GM18511 (cell line): ENCODE measurements at regions not wholly inside any gene's neighbourhood (a gene's known extent, or its start where the extent isn't known, plus 50 kb on each side); places are given as distances from the start of the nearest gene placed in this dataset.

ENCODE experiments used
- ATAC-seq: cut with Tn5 transposase; IDR thresholded peaks from one replicate; pipeline ENCODE4 v1.9.1; 2021; ENCODE audit warnings: mild to moderate bottlenecking, moderate library complexity; ENCODE audit not compliant: unreplicated experiment

DNA sequence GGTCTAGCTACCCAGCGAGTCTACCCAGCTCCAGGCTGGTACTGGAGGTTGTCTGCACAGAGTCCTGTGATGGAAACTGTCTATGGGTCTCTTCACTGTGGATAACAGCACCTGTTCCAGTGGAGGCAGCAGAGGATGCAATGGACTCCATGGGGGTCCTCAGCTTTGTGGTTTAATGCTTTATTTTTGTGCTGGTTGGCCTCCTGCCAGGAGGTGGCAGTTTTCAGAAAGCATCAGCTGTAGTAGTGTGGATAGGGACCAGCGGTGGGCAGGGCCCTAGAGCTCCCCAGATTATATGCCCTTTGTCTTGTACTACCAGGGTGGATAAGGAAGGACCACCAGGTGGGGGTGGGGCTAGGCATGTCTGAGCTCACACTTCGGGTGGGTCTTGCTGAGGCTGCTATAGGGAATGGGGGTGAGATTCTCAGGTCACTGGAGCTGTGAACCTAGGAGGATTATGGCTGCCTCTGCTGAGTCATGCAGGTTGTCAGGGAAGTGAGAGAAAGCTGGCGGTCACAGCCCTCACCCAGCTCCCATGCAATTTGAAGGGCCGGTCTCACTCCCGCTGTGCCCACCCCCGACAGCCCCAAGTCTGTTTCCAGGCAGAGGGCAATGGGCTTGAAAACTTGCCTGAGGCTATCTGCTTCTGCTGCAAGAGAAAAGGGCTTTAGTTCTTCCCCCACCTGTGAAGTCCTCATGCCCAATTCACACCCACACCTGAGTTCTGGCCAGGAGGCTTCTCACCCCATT is 397.1 kb downstream of the TLE1 start:
- no peak for ATAC-seq

DNA sequence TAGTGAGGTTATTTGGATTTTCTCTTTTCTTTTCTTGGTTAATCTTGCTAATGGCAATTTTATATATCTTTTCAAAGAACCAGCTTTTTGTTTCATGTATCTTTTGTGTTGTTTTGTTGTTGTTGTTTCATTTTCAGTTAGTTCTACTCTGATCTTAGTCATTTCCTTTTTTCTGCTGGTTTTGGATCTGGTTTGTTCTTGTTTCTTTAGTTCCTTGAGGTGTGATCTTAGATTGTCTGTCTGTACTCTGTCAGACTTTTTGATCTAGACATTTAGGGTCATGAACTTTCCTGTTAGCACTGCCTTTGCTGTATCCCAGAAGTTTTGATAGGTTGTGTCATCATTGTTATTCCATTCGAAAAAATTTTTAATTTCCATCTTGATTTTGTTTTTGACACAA is 399.7 kb downstream of the TLE1 start:
- no peak for ATAC-seq

- ATAC-seq = no peak
These were observed 421.3 kb downstream of the TLE1 start for GRCh38 chr9:81268048-81268447.

DNA sequence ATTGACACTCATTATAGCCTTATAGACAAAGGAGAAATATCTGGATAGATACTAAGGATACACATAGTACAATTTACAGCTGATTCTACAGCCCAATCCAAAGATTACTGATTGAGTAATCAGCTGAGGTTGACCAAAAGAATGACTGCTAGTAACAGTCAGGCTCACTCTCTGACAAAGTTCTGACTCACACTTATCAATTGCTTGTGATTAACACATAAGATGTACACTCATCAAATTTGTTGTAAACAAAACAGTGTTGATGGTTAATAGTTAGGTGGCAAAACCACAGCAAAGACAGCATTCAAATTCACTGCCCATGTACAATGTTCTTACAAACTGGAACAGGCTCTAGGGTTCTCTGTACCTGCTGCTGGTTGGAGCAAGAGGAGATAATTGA is 422.7 kb downstream of the TLE1 start:
- ATAC-seq = no peak

GRCh38 chr9:81266086-81266485 is 423.3 kb downstream of the TLE1 start:
- no peak for ATAC-seq

DNA sequence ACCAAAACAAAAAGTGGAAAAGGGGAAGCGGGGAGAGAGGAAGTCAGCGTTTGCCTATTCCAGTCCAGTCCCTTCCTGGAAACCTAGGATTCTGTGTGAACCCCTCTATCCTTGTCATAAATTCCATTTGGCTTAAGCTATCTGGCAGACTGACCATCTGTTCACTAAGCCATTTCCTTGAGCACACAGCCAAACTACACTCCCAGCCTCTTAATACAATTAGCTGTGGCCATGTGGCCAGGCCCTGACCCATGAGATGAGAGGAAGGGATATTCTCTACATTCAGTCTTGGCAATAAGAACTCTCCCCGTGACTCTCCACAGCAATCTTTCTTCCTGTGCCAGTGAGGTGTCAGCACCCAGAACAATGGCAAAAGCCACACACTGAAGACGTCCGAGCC is 424.8 kb downstream of the TLE1 start:
- no peak for ATAC-seq

GRCh38 chr9:81259896-81260295 is 429.5 kb downstream of the TLE1 start:
- no peak for ATAC-seq

DNA sequence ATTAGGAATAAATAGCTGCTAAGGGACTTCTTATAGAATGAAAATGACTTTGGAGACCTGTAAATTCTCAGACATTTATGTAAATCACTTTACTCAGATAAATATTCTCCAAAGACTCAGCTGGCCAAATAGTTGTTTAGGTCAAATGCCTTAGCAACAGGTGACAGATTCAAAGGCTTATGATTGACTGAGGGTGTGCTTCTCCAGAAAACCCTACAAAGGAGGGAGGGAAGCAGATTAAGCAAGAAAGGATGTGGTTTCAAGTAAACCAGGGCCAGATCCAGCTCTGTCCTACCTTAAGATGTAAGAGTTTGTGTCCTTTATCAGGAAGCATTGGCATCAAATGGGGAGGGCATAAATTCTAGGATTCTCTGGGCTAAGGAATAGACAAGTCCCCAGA is 433.0 kb downstream of the TLE1 start:
- ATAC-seq = no peak

DNA sequence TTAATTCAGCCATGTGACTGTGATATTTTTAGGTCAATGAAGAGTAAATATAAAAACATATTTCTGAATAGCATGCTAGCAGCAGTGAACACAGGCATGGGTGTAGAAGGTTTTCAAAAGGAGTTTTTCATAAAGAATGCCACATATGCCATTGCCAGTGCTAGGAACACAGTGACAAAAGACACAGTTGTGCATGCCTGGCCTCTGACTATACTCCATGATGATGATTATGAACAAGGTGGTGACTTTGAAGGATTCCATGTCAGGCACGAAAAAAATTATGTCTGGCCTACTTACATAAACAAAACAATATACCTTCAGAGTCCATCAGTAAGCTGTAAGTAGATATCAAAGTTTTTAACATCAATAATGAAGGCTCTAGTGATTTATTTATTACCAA is 438.7 kb downstream of the TLE1 start:
- no peak for ATAC-seq

DNA sequence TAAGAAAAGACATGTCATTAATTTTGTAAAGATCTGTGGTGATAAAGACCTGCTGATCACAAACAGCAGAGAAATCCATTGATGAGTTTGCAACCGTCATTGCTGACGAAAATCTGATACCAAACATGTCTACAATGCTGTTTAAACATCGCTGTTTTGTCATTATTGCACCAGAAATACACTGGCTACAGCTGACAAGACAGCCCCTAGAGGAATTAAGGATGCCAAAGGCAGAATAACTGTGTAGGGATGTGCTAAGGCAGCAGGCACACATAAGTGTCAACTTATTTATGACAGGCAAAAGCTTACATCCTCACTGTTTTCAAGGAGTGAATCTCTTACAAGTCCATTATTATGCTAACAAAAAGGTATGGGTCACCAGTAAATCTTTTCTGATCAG is 439.3 kb downstream of the TLE1 start:
- ATAC-seq = no peak

- ATAC-seq = no peak
These were observed 443.9 kb downstream of the TLE1 start for GRCh38 chr9:81245254-81245956.

DNA sequence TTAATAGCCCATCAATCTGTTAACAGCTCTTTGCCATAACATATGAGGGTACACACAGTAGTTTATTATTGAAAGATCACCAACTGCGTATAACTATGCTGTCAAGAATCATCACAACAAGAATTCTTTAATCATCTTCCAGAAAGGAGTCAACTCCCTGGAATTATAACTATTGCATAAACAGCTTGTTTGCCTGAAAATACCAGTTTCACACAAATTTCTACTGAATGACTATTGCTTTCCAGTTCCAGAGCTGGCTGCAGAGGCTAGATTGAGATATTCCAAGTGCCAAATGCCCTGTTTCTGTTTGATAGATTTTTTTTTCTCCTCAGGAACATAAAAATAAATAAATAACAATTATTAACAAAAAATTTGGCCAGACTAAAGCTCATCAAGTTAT is 444.7 kb downstream of the TLE1 start:
- no peak for ATAC-seq

GRCh38 chr9:81242866-81243265 is 446.5 kb downstream of the TLE1 start:
- ATAC-seq = no peak

GRCh38 chr9:81239388-81239787 is 450.0 kb downstream of the TLE1 start:
- no peak for ATAC-seq

DNA sequence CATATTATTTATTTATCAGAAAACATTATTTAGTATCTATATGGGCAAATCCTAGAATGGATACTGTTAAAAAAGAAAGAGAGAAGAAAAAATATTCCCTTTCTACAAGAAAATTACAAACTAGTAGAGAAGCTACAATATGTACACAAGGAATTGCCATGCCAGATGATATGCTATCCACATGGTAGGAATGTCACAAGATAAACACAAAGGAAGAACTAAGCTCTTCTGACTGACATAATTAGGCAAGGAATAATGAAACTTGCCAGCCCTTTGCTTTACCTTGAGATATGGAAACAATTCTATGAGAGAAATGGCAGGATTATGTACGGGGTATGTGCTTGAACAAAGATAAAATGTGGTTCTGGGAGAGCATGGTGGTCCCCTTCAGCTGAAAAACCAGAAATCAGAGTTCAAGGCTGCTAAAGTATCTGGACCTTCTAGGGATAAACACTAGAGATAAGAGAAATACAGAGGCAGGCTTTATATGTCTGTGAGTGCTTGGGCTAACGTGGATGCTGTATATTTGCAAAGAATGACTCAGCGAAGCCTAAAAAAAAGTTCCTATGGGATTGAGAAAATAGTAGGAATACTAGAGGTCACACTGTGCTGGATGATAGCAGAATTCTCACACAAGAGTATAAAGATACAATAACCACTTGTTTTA is 451.6 kb downstream of the TLE1 start:
- ATAC-seq = no peak

DNA sequence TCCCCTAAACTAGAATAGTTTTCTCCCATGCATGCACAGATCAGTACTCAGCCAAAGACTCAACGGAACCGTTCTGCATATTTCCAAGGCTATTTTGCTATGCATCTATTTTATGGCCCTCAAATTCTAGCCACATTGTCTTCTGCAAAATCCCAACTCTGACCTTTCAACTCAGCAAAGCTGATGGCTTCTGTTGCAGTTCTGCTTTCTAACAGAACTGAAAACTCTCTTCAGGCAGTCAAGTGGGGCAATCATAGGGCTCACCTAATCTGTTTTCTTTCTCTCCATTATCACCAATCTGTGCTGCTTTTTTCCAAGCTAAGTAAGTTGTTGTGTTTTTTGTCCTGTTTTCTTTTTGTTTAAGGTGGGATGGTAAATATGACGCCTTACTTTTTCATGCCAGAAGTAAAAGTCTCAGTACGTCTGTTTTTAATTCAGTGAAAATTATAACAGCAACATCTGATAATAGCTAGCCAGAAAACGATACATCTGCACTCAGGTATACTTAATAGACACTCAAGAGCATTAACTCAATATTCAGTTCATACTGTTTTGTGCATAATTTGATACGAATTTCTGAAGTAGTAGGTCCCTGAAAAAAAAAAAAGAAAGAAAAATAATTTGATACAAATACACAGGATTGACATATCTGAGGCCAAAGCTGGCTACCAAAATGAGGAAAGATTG is 454.3 kb downstream of the TLE1 start:
- no peak for ATAC-seq

DNA sequence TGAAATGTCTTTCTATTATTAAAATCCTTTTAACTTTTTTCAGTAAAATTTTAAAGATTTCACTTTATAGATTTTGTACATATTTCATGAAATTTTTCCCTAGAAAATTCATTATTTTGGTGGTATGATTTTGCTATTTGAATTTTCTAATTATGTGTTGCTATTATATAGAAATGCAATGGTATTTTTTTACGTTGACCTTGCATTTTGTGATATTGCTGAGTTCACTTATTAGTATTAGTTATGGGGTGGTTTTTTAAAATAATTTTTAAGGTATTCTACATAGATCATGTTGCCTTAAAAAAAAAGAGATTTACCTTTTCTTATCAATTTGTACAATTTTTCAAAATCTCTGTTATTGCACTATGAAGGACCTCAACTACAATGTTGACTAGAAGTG is 458.3 kb downstream of the TLE1 start:
- no peak for ATAC-seq

DNA sequence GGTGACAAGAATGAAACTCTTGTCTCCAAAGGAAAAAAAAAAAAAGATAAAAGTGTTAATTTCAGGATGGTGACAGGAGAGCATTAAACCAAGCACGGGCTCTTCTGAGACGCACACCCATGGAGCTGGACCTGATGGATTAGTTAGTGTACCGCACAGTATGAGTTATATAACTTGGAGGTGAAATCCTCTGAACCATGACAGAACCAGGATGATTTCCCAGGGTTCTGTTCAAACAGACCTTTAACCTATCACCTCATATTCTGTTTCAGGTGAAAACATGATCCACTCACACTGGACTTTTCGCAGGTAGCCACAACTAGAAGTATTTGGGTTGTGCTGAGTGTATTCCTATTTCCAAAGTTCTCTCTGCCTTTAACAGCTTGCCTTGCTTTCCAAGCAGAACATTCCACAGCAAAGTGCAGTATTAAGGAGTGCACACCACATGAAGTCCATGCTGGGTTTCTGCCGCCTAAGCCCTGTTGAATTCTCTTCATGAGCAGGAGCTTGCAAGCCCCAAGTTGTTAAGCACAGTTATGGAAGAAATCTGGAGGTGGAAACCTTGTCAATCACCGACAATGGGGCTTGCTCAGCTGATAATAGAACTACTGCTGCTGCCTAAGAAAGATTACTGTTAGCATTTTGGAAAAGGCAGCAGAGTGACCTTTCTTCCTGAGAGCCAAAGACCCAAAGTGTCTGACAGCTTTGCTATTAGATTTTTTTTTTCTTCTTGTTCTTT is 461.7 kb downstream of the TLE1 start:
- ATAC-seq = no peak

DNA sequence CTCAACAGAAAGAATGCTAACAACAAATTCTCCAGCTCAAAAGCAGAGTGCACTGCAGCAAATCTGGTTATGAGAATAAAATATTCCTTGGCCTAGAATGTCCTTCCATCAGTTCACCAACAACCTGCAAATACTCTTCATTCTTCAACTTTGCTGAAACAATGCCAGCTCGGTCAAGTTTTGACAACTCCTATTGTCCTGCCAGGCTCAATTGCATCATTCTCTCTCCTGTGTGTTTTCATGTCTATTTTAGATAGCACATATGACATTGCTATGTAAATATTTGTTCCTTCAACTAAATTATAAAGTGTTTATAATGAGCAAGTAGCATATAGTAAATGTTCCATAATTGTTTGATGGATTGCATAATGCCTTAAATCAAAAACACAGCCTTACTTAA is 463.8 kb downstream of the TLE1 start:
- no peak for ATAC-seq

DNA sequence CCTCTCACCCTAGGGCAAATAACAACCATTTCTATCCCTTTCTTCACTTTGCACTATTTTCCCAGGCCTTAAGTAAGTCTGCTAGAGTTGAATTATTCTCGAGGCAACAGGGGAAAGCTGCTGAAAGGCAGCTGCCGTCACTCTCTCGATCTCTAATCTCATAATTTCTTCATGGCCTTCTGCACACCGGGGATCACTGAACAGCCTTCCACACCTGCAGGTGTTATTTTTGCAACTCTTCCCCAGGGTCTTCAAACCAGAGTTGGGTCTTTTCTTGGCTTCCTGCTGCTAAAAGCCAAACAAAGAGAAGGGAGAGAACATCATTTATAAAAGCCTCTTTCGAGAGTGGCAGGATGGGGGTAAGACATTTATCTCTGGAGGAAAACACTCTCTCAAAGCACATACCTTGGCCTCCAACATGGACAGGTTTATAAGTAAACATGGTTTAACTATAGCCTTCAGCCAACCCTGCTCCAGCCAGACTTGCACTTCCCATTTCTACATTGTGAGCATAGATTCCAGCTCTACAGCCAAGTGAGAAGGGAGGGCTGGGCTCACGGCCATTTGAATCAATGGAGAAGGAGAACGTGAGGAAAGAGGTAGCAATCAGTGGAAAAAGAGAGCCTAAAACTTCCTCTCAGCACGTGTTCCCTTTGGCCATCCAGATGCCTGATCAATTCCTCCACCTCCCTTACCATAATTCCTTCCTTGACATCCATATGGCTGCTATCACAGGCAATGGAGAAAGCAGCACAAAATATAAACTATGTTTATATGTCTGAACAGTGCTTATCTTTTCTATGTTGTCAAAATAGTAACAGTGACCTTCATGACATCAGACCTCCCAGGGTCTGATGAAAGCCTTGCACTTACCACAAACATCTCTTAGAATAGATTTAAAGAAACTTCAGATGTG is 464.9 kb downstream of the TLE1 start:
- ATAC-seq = no peak
